Adrenal gland (tissue), 9 donors: ENCODE measurements at regions not wholly inside any gene's neighbourhood (a gene's known extent, or its start where the extent isn't known, plus 50 kb on each side); places are given as distances from the start of the nearest gene placed in this dataset.

Experiments used
- DNase-seq, 7 donors: peaks; one replicate each; pipeline ENCODE4 v3.0.0-alpha.2; 2019 to 2020
- H3K27ac ChIP-seq, 5 donors: fragments of 200-600 bp; sonication (generic) in 4 of 5; 1 replicate in 3 of 5; 2 replicates in 2 of 5; pipeline versions ENCODE4 v1.5.1 to v1.8.0; 2016 to 2020; ENCODE audit warnings: mild to moderate bottlenecking in 1 of 5
- H3K27me3 ChIP-seq: fragments of 200-600 bp; 2 replicates; pipeline ENCODE4 v1.8.0; 2021
- H3K36me3 ChIP-seq, 2 donors: fragments of 200-600 bp; replicated peaks in 1 of 2; 1 replicate in 1 of 2; 2 replicates in 1 of 2; pipeline versions ENCODE4 v1.5.1 to v1.8.0; 2018 to 2022
- H3K4me1 ChIP-seq, 2 donors: fragments of 200-600 bp; replicated peaks in 1 of 2; 1 replicate in 1 of 2; 2 replicates in 1 of 2; pipeline versions ENCODE4 v1.5.1 to v1.8.0; 2018 to 2021
- H3K4me3 ChIP-seq, 4 donors: fragments of 200-600 bp; sonication (generic) in 3 of 4; one replicate each; pipeline ENCODE4 v1.5.1; 2016 to 2018
- H3K9me3 ChIP-seq, 3 donors: fragments of 200-600 bp; sonication (generic) in 1 of 3; replicated peaks in 1 of 3; 1 replicate in 2 of 3; 2 replicates in 1 of 3; pipeline versions ENCODE4 v1.5.1 to v1.8.0; 2016 to 2021
- CTCF ChIP-seq, 6 experiments: fragments of 450-650 bp in 4 of 6; fragments of 200-600 bp in 2 of 6; sonication (generic) in 1 of 6; IDR thresholded peaks; 1 replicate in 5 of 6; 2 replicates in 1 of 6; pipeline versions ENCODE4 v1.5.1 to v1.8.0; 2016 to 2021; ENCODE audit warnings: antibody characterized with exemption in 6 of 6, mild to moderate bottlenecking in 2 of 6, moderate library complexity in 1 of 6
- POLR2A ChIP-seq, 2 donors: fragments of 450-650 bp; IDR thresholded peaks; one replicate each; pipeline ENCODE4 v1.6.1; 2017; ENCODE audit warnings: antibody characterized with exemption in 2 of 2, mild to moderate bottlenecking in 2 of 2, moderate library complexity in 1 of 2
- WGBS, 4 donors: extraction: QIAGEN DNeasy Blood & Tissue Kit in 2 of 4; methylation state at CpG; one replicate each; pipeline versions ENCODE4 v1.1.5 to v1.1.7; 2013 to 2017; 5-methylcytosine and 5-hydroxymethylcytosine counted together
- intact Hi-C, 2 donors: fragments of 100-400 bp; cut with DNase I; formaldehyde crosslinking; loops; one replicate each; pipeline versions ENCODE4 v1.14.1 to v1.15.0; 2022 to 2023
- donor health status: healthy with polysubstance abuse.
- donor health status: Bipolar disorder and iron deficiency.
- donor health status: DM: yes; HTN: yes; CAD: no.
- donor health status: DM: no; HTN: no; CAD: no.
- donor health status: DM: no; HTN: no; CAD: no.

GRCh38 chr10:128218161-128218560 is 91.9 kb upstream of the MKI67 start:
- no peak overlapping the region for H3K27ac ChIP-seq
- intact Hi-C loops = no loop called here
- WGBS, 4 donors = 76 to 85% (median 80%) methylated on average over 4 of the region's 4 CpGs

GRCh38 chr10:128219295-128219694 is 93.1 kb upstream of the MKI67 start:
- Histone ChIP-seq H3K9me3 (no peaks in the 10 kb centered on the region), H3K27me3 (no peaks in the 10 kb centered on the region), H3K4me3 (no peak overlapping the region), H3K4me1 (no peaks in the 10 kb centered on the region), H3K36me3 (no peaks in the 10 kb centered on the region), H3K27ac (no peak overlapping the region)
- intact Hi-C loops = no loop called here
- TF ChIP-seq CTCF (IDR thresholded peaks at IDR 0.05) (no peak), POLR2A (IDR thresholded peaks at IDR 0.05) (no peak)
- DNase-seq = no peak
- WGBS, 4 donors = 82 to 88% (median 84%) methylated on average over 1 of the region's 1 CpG

More at GRCh38 chr10:128218161-128218560, 91.9 kb upstream of the MKI67 start:
- no peak for TF ChIP-seq CTCF (IDR thresholded peaks at IDR 0.05)
- TF ChIP-seq POLR2A (IDR thresholded peaks at IDR 0.05) = no peak
- Histone ChIP-seq H3K4me3 (no peak overlapping the region), H3K9me3 (no peaks in the 10 kb centered on the region), H3K36me3 (no peaks in the 10 kb centered on the region), H3K4me1 (no peaks in the 10 kb centered on the region), H3K27me3 (no peaks in the 10 kb centered on the region)
- peak in 1 of 7 donors; percentile 21 for DNase-seq

- 90 to 96% (median 92%) methylated on average over 5 of the region's 5 CpGs for WGBS, 4 donors
- Histone ChIP-seq H3K4me3 (no peak overlapping the region), H3K9me3 (no peaks in the 10 kb centered on the region), H3K36me3 (no peaks in the 10 kb centered on the region), H3K27me3 (no peaks in the 10 kb centered on the region), H3K4me1 (no peaks in the 10 kb centered on the region), H3K27ac (no peak overlapping the region)
- TF ChIP-seq CTCF (IDR thresholded peaks at IDR 0.05) (no peak), POLR2A (IDR thresholded peaks at IDR 0.05) (no peak)
- no peak for DNase-seq
- intact Hi-C loops = no loop called here
Measured at GRCh38 chr10:128220021-128220420, 93.8 kb upstream of the MKI67 start.

- intact Hi-C loops = no loop called here
- H3K27me3 ChIP-seq = no peaks in the 10 kb centered on the region
- H3K36me3 ChIP-seq = no peaks in the 10 kb centered on the region
- H3K4me3 ChIP-seq = no peak overlapping the region
- no peak overlapping the region for H3K27ac ChIP-seq
- 40 to 61% (median 43%) methylated on average over 11 of the region's 11 CpGs for WGBS, 4 donors
- no peak for TF ChIP-seq POLR2A (IDR thresholded peaks at IDR 0.05)
- no peak for TF ChIP-seq CTCF (IDR thresholded peaks at IDR 0.05)
- no peaks in the 10 kb centered on the region for H3K4me1 ChIP-seq
- H3K9me3 ChIP-seq = no peaks in the 10 kb centered on the region
- DNase-seq = no peak
Measured at GRCh38 chr10:128221117-128221516, 94.9 kb upstream of the MKI67 start.
